MG63 (cell line): ENCODE measurements at regions not wholly inside any gene's neighbourhood (a gene's known extent, or its start where the extent isn't known, plus 50 kb on each side); places are given as distances from the start of the nearest gene placed in this dataset.
"Not testable (repeated sequence)": the region's sequence is repeated elsewhere in the genome, so short reads cannot be mapped to it uniquely, and the experiment has no call there.

Experiments
- DNase-seq: peaks from one replicate; pipeline ENCODE4 v3.0.0-alpha.2; 2020
- H3K27me3 ChIP-seq: fragments of 250-450 bp; sonication (Bioruptor Pico); 2 replicates; pipeline ENCODE4 v1.5.1; 2020; ENCODE audit warnings: mild to moderate bottlenecking, moderate library complexity
- H3K36me3 ChIP-seq: fragments of 250-450 bp; sonication (Bioruptor Pico); 2 replicates; pipeline ENCODE4 v1.5.1; 2020; ENCODE audit warnings: mild to moderate bottlenecking, moderate library complexity
- H3K4me3 ChIP-seq: fragments of 250-450 bp; sonication (Bioruptor Pico); 2 replicates; pipeline ENCODE4 v1.5.1; 2020; ENCODE audit warnings: mild to moderate bottlenecking, moderate library complexity
- H3K9me3 ChIP-seq: fragments of 250-450 bp; sonication (Bioruptor Pico); 2 replicates; pipeline ENCODE4 v1.5.1; 2020; ENCODE audit warnings: mild to moderate bottlenecking, moderate library complexity

DNA sequence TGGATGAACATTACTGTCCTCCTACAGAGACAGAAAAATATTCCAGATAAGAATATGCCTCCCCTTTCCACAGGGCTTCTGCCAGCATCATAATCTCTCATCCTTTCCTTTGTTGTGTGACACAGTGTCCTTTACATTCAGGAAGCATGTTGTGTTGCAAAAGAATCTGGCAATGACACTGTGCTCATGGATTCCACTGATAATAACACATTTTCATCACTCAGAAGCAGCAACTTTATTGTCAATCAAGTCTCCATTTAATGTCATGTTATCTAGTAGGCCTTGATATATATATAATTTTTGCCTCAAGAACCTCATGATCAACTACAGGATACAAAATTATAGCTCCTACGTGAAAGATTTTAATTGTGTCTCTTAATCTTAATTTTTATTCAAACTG lies 833.9 kb downstream of the FSTL5 start:
- no peak overlapping the region for H3K4me3 ChIP-seq
- H3K9me3 ChIP-seq, result no peaks in the 10 kb centered on the region
- no peaks in the 10 kb centered on the region for H3K36me3 ChIP-seq
- H3K27me3 ChIP-seq, result peaks cover 9% of the 10 kb centered on the region; the same call in 1 of the 2 replicates
- DNase-seq, result no peak

DNA sequence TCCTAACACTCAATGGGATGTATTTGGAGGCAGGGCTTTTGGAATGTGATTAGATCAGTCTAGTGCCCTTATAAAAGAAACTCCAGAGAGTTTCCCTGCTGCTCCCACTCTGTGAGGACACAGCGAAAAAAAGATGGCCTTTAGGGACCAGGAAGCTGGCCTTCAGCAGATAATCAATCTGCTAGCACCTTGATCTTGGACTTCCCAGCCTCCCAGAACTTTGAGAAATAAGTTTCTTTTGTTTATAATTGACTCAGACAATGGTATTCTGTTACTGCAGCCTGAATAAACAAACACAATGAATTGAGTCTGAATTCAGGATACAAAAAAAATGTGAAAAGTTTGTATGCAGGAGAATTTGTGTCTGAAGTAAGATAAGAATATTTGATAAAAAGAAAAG lies 842.1 kb downstream of the FSTL5 start:
- Histone ChIP-seq H3K4me3 (no peak overlapping the region), H3K36me3 (no peaks in the 10 kb centered on the region), H3K9me3 (no peaks in the 10 kb centered on the region), H3K27me3 (peaks cover 6% of the 10 kb centered on the region; the same call in 1 of the 2 replicates)
- no peak for DNase-seq

DNA sequence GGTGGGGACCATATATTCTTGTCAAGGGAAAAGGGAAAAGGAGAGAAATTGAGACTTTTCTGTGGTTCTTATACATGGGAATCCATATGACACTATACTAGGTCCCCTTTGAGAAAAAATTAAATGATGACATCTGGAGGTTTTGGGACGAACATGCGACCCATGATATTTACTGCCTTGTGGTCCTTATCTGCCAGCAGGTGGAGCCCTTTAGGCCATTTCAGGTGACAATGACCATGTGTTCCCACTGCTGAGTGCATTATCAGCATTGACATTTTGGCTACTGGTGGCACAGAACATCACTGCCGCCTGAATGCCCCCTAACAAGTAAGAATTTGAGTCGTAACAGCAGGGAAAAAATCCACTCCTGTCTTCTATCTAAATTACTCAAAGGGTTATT lies 843.4 kb downstream of the FSTL5 start:
- Histone ChIP-seq H3K36me3 (no peaks in the 10 kb centered on the region), H3K27me3 (no peaks in the 10 kb centered on the region), H3K4me3 (no peak overlapping the region), H3K9me3 (no peaks in the 10 kb centered on the region)
- DNase-seq, result no peak

DNA sequence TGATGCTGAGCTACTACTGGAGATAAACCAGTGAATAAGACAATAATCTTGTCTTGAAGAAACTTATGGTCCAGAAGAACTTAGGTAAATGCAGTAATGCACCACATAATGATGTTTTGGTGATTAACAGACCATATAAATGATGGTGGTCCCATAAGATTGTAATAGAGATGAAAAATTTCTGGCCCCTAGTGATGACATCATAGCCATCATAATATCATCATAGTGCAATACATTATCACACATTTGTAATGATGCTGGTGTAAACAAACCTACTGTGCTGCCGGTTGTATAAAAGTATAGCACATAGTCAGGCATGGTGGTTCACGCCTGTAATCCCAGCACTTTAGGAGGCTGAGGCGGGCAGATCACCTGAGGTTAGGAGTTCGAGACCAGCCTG lies 846.8 kb downstream of the FSTL5 start:
- H3K9me3 ChIP-seq, result no peaks in the 10 kb centered on the region
- H3K27me3 ChIP-seq, result peaks cover 13% of the 10 kb centered on the region
- no peak overlapping the region for H3K4me3 ChIP-seq
- DNase-seq, result no peak
- no peaks in the 10 kb centered on the region for H3K36me3 ChIP-seq

DNA sequence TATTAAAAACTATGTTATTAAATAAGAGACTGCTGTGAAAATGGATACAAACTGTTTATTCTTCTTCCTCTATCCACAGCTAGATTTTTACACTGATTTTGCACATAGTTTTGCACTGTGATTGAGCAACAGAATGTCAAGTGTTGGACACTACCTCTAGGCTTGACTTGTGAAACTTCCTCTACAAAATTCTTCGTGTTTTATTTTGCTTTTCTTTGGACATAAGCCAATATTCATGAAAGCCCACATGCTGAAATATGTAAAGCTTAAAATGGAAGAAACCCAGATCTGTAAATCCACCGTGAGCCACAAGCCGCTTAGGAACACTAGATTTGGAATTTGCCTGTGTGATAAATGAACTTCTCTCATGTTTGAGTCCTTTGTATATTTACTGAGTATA lies 849.4 kb downstream of the FSTL5 start:
- H3K27me3 ChIP-seq, result peaks cover 22% of the 10 kb centered on the region
- no peaks in the 10 kb centered on the region for H3K9me3 ChIP-seq
- no peaks in the 10 kb centered on the region for H3K36me3 ChIP-seq
- no peak overlapping the region for H3K4me3 ChIP-seq
- no peak for DNase-seq

DNA sequence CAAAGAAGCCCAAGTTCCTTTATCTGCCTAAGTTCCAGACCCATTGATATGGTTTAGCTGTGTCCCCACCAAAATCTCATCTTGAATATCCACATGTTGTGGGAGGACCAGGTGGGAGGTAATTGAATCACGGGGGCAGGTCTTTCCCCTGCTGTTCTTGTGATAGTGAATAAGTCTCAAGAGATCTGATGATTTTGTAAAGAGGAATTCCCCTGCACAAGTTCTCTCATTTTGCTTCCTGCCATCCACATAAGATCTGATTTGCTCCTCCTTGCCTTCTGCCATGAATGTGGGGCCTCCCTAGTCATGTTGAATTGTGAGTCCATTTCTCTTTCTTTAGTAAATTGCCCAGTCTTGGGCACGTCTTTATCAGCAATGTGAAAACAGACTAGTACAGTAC lies 860.2 kb downstream of the FSTL5 start:
- Histone ChIP-seq H3K36me3 (no peaks in the 10 kb centered on the region), H3K9me3 (no peaks in the 10 kb centered on the region), H3K4me3 (no peak overlapping the region)

DNA sequence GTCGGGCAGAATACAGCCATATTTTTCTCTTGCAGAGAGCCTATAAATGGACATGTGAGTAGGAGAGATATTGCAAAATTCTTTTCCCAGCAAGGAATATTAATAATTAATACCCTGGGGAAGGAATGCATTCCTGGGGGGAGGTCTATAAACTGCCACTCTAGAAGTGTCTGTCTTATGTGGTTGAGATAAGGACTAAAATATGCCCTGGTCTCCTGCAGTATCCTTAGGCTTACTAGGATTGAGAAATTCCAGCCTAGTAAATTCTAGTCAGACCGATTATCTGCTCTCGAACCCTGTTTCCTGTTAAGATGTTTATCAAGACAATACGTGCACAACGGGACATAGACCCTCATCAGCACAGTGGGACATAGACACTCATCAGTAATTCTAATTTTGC lies 872.6 kb downstream of the FSTL5 start:
- peaks cover 7% of the 10 kb centered on the region for H3K9me3 ChIP-seq
- H3K27me3 ChIP-seq, result no peaks in the 10 kb centered on the region
- DNase-seq, result no peak
- H3K4me3 ChIP-seq, result no peak overlapping the region
- no peaks in the 10 kb centered on the region for H3K36me3 ChIP-seq

More for the DNA sequence above, 860.2 kb downstream of the FSTL5 start:
- H3K27me3 ChIP-seq, result no peaks in the 10 kb centered on the region
- DNase-seq, result no peak

DNA sequence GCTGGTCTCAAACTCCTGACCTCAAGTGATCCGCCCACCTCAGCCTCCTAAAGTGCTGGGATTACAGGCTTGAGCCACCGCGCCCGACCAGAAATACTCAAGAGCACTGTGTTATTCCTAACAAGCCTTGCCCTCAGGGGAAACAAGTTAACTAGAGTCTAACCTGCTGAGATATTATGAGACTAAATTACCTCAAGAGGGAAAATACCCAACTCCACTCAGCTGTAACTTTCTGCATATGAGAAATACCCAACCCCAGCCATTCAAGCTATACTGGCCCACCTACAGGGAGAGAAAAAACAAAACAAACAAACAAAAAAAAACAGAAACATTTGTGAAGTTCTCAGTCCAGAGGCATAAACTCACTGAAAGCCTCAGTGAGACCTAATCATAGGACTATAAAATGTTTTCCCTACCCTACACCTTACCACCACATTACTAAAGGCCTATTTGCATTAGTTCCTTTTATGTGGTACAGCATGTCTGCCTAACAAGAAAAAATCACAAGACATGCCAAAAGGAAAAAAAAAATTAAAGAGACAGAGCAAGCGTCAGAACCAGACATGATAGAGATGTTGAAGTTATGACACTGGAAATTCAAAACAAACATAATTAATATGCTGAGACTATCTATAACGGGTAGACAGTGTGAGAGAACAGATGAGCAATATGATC lies 876.0 kb downstream of the FSTL5 start:
- Histone ChIP-seq H3K27me3 (peaks cover 8% of the 10 kb centered on the region; the same call in 1 of the 2 replicates), H3K4me3 (no peak overlapping the region), H3K36me3 (no peaks in the 10 kb centered on the region), H3K9me3 (peaks cover 7% of the 10 kb centered on the region)
- no peak for DNase-seq

DNA sequence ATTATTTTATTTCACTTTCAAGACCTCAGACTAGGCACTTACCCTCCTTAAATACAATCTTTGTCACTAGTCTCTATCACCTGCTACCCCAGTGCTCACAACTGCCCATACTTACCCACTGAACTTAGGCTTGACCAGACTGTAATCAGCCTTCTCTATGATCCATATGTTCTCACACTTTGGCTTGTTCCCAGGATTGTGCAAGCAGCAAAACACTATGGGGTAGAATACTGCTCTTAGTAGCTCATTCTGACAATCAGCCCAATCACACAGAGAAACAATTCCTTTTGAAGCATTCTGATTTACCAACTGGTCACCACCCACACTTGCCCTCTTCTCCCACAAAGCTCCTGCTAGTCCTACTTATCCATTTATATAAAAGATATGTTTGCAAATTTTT lies 878.3 kb downstream of the FSTL5 start:
- no peak for DNase-seq
- no peaks in the 10 kb centered on the region for H3K9me3 ChIP-seq
- no peaks in the 10 kb centered on the region for H3K36me3 ChIP-seq
- H3K4me3 ChIP-seq, result no peak overlapping the region
- peaks cover 14% of the 10 kb centered on the region; the same call in 1 of the 2 replicates for H3K27me3 ChIP-seq

DNA sequence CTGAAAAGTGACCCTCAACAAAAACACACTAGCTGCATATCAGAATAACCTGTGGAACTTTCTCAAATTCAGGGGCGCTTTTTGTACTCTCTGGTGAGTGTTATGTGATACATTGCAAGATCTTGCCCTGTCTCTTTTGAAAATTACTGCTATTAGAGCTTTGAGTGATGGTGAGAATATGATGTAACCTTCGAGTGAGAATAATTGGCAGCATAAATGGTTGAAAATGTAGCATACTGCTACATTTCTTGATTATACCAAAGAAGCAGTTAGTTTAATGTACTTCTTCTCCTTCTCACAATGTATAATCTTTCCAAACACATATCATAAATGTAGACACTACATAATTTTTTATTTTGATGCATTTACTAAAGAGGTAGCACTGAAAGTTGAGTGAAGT lies 882.9 kb downstream of the FSTL5 start:
- H3K4me3 ChIP-seq, result no peak overlapping the region
- no peaks in the 10 kb centered on the region for H3K36me3 ChIP-seq
- H3K9me3 ChIP-seq, result no peaks in the 10 kb centered on the region
- no peak for DNase-seq
- peaks cover 23% of the 10 kb centered on the region for H3K27me3 ChIP-seq

DNA sequence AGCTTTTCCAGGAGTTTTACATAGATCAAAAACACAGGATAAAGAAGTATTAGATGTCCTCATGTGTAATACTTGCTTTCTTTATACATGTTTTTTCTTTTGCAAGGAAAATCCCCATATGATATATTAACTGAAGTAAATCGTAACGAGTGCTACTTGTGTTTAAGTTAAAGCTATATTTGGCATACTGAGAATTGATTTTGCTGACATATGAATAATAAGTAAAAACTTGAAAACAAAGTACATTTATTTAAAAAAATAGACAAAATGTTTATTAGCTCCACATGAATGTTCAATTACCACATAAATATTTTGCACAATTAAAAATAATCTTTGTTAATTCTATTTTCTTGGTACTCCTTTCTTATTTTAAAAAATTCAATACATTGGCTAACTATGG lies 884.7 kb downstream of the FSTL5 start:
- Histone ChIP-seq H3K27me3 (peaks cover 21% of the 10 kb centered on the region), H3K36me3 (no peaks in the 10 kb centered on the region), H3K4me3 (no peak overlapping the region), H3K9me3 (no peaks in the 10 kb centered on the region)
- DNase-seq, result no peak

DNA sequence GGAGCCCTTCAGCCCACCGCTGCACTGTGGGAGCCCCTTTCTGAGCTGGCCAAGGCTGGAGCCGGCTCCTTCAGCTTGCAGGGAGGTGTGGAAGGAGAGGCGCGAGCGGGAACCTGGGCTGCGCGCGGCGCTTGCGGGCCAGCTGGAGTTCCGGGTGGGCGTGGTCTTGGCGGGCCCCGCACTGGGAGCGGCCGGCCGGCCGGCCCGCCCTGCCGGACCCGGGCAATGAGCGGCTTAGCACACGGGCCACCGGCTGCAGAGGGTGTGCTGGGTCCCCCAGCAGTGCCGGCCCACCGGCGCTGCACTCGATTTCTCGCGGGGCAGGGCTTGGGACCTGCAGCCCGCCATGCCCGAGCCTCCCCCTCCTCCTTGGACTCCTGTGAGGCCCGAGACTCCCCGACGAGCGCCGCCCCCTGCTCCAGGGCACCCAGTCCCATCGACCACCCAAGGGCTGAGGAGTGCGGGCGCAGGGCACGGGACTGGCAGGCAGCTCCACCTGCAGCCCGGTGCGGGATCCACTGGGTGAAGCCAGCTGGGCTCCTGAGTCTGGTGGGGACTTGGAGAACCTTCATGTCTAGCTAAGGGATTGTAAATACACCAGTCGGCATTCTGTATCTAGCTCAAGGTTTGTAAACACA lies 886.5 kb downstream of the FSTL5 start:
- not testable (repeated sequence) for H3K9me3 ChIP-seq, H3K4me3 ChIP-seq, DNase-seq, H3K36me3 ChIP-seq
- peaks cover 28% of the 10 kb centered on the region for H3K27me3 ChIP-seq

DNA sequence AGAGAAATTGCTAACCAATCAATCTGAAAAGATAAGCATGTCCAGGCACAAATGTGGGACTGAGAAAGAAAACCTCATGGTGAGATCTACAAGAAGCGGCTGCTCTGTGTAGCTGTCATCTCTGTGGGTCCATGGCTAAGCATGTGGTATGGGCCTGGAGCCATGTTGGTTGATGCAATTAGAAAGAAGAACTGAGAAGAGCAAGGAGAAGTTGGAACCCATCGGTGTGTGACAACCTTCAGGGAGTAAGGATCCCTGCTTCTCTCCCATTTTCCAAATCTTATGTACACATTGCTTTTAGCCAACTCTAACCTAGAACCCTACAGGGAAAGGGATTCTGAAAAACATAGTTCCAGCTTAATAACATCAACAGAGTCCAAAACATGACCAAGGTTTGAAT lies 890.2 kb downstream of the FSTL5 start:
- H3K27me3 ChIP-seq, result peaks cover 23% of the 10 kb centered on the region
- DNase-seq, result no peak
- no peak overlapping the region for H3K4me3 ChIP-seq
- H3K9me3 ChIP-seq, result no peaks in the 10 kb centered on the region
- H3K36me3 ChIP-seq, result no peaks in the 10 kb centered on the region

DNA sequence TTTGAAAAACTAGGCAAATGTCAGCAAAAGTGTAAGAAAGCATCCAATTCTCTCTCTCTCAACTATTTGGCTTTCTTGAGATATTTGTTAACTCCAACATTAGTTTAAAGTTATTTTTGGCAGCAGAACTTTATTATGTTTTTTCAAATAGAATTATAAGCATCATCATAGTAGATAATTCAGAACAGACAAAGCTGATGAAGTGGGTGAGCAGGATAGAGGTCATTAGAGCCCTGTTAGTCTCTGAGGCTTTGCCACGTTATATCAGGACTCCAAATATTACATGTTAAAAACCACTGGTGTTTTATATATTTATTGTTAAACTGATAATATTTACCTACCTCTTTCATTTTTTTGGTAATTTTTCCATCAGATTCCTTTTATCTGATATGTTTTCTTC lies 903.0 kb downstream of the FSTL5 start:
- Histone ChIP-seq H3K9me3 (peaks cover 9% of the 10 kb centered on the region), H3K27me3 (peaks cover 5% of the 10 kb centered on the region), H3K36me3 (no peaks in the 10 kb centered on the region), H3K4me3 (no peak overlapping the region)
- DNase-seq, result no peak

DNA sequence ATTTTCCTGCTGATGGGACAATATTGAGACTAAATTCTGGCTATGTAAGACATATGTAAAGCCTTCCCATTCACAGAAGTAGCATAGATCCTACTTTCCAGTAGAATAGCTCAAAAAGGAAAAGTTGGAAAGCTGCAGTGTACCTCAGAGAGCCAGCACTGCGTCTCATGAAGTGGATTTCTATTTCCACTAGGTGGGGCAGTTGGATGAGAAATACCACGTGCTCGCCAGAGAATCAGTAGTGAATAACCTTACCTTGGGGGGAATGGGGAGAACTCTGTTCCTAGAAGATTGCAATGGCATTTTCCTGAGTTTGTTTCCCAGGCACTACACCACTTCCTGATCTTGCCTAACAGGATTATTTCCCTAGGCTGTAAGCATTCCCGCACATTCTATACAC lies 907.1 kb downstream of the FSTL5 start:
- Histone ChIP-seq H3K27me3 (no peaks in the 10 kb centered on the region; the same call in 1 of the 2 replicates), H3K4me3 (no peak overlapping the region), H3K9me3 (peaks cover 11% of the 10 kb centered on the region), H3K36me3 (no peaks in the 10 kb centered on the region)
- no peak for DNase-seq

DNA sequence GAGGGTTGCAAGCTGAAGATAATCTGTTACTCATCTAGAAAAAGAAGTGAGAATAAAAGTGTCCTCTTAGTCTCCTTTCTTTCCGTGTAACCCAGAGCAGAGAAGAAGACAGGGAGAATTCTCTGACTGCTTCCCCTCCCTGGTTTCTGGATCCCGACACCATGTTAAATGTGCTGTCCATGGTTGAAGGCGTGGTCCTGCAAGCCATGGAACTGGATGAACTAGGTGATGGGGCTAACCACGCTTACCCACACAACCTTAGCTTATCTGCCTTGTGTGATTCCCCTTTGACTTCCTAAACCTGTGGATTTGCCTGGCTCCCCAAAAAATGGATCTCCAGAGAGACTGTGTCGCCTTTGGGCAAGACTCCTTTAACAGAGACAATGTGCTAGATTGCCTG lies 907.6 kb downstream of the FSTL5 start:
- DNase-seq, result no peak
- Histone ChIP-seq H3K4me3 (no peak overlapping the region), H3K9me3 (peaks cover 11% of the 10 kb centered on the region), H3K36me3 (no peaks in the 10 kb centered on the region), H3K27me3 (no peaks in the 10 kb centered on the region; the same call in 1 of the 2 replicates)

DNA sequence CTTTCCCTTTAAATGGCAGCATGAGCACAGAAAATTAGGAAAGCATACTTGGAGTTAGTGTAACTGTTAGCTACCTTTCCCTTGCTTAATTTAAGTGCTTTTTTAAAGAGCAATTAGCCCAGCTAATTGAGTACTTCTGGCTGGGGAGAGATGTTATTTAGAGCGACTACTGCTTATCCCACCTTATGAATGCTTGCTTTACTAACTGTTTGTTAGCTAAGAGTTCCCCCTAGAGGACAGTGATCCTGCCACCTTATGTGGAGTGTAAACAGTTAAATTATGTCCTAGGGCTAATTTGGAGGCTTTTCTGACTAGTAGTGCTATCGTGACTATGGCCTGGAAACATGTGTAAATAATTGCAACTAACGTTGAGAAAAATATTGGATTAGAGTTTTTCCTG lies 909.4 kb downstream of the FSTL5 start:
- DNase-seq, result no peak
- Histone ChIP-seq H3K27me3 (no peaks in the 10 kb centered on the region), H3K36me3 (no peaks in the 10 kb centered on the region), H3K9me3 (peaks cover 11% of the 10 kb centered on the region), H3K4me3 (no peak overlapping the region)

DNA sequence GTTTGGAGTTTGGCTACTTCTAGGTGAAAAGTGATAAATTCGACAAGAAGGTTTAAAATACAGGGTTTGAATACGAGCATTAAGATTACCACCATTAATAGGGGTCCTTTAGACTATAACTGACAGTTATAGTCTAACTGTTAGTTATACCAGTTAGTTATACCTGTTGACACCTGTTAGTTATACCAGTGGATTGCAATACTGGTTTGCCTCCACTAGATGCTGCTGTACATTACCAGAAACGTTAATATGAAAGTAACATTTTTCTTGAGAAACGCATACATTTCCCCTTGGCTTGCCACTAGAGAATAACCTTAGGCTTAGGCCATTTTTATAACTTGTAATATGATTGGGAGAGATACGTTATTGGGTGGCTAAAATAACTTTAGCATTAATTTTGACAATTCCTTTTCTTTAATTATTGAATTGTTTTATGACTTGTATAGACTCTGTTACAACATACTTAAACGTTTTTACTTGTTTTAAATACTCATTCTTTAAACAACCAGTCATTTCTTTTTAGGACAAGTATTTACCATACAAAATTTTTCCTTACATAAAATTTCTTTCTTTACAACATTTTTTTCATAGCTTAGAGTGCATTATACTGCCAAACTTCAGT lies 911.2 kb downstream of the FSTL5 start:
- no peak for DNase-seq
- H3K9me3 ChIP-seq, result peaks cover 11% of the 10 kb centered on the region

More for the DNA sequence above, 911.2 kb downstream of the FSTL5 start:
- Histone ChIP-seq H3K4me3 (no peak overlapping the region), H3K27me3 (no peaks in the 10 kb centered on the region), H3K36me3 (no peaks in the 10 kb centered on the region)
